A549 (cell line): ENCODE measurements at regions not wholly inside any gene's neighbourhood (a gene's known extent, or its start where the extent isn't known, plus 50 kb on each side); places are given as distances from the start of the nearest gene placed in this dataset.

Source experiments
- CTCF ChIP-seq: fragments of >200 bp; sonication (Bioruptor Twin); formaldehyde crosslinking; IDR thresholded peaks from 3 replicates; pipeline ENCODE4 v1.5.1; 2016
- EP300 ChIP-seq, 2 experiments: fragments of >200 bp; sonication (Bioruptor Twin); formaldehyde crosslinking; IDR thresholded peaks; 2 replicates in 1 of 2; 3 replicates in 1 of 2; pipeline ENCODE4 v1.6.1; 2016 to 2017
- REST ChIP-seq: fragments of 200-600 bp; sonication (generic); IDR thresholded peaks from 2 replicates; pipeline ENCODE4 v1.6.1; 2016; ENCODE audit warnings: antibody characterized with exemption, mild to moderate bottlenecking, moderate library complexity

GRCh38 chr15:70447081-70447480 lies 316.3 kb downstream of the UACA start:
- no peak for TF ChIP-seq CTCF
- no peak for TF ChIP-seq EP300 (IDR thresholded peaks at IDR 0.05)
- no peak for TF ChIP-seq REST
